DND-41 (cell line): ENCODE measurements at regions not wholly inside any gene's neighbourhood (a gene's known extent, or its start where the extent isn't known, plus 50 kb on each side); places are given as distances from the start of the nearest gene placed in this dataset.

ENCODE experiments used
- ATAC-seq: fragments of 200-7000 bp; cut with Tn5 transposase; 3 replicates; pipeline ENCODE4 v1.9.1; 2021; ENCODE audit warnings: low read depth; ENCODE audit not compliant: insufficient read depth
- DNase-seq: peaks from one replicate; pipeline ENCODE4 v3.0.0-alpha.2; 2020
- H2AFZ ChIP-seq: 2 replicates; pipeline ENCODE4 v1.6.0; 2012; ENCODE audit warnings: low read depth, low read length
- H3K27ac ChIP-seq: 2 replicates; pipeline ENCODE4 v1.5.1; 2012; ENCODE audit warnings: low read length, inconsistent platforms
- H3K27me3 ChIP-seq: fragments of 200-600 bp; sonication (generic); 2 replicates; pipeline ENCODE4 v1.6.0; 2012; ENCODE audit warnings: low read length, mild to moderate bottlenecking, inconsistent platforms; ENCODE audit not compliant: insufficient read depth, poor library complexity
- H3K36me3 ChIP-seq: 2 replicates; pipeline ENCODE4 v1.5.1; 2012; ENCODE audit warnings: low read length, inconsistent platforms; ENCODE audit not compliant: insufficient read depth
- H3K4me1 ChIP-seq: 2 replicates; pipeline ENCODE4 v1.5.1; 2012; ENCODE audit warnings: mild to moderate bottlenecking, low read length; ENCODE audit not compliant: insufficient read depth
- H3K4me2 ChIP-seq: 2 replicates; pipeline ENCODE4 v1.6.0; 2012; ENCODE audit warnings: mild to moderate bottlenecking, moderate library complexity, low read length, inconsistent platforms; ENCODE audit not compliant: insufficient read depth
- H3K4me3 ChIP-seq, 2 experiments: fragments of 200-600 bp in 1 of 2; shearing (Covaris generic) in 1 of 2; 2 replicates each; pipeline ENCODE4 v1.5.1; 2012 to 2016; ENCODE audit warnings: inconsistent platforms in 2 of 2, low read length in 2 of 2, mild to moderate bottlenecking in 2 of 2, low read depth in 1 of 2, moderate library complexity in 1 of 2
- H3K79me2 ChIP-seq: 2 replicates; pipeline ENCODE4 v1.6.0; 2012; ENCODE audit warnings: low read length, inconsistent platforms; ENCODE audit not compliant: insufficient read depth
- H3K9ac ChIP-seq: 2 replicates; pipeline ENCODE4 v1.6.0; 2012; ENCODE audit warnings: low read depth, mild to moderate bottlenecking, inconsistent platforms, low read length, moderate library complexity
- H3K9me3 ChIP-seq: 2 replicates; pipeline ENCODE4 v1.5.1; 2012; ENCODE audit warnings: low read length, moderate library complexity, mild to moderate bottlenecking, inconsistent platforms; ENCODE audit not compliant: insufficient read depth, severe bottlenecking
- H4K20me1 ChIP-seq: 2 replicates; pipeline ENCODE4 v1.6.0; 2012; ENCODE audit warnings: low read length; ENCODE audit not compliant: insufficient read depth
- EZH2 ChIP-seq: IDR thresholded peaks from 3 replicates; pipeline ENCODE4 v1.6.1; 2012; ENCODE audit warnings: borderline replicate concordance, low read depth, mild to moderate bottlenecking, moderate library complexity, low read length, inconsistent platforms; ENCODE audit not compliant: severe bottlenecking
- TF ChIP-seq, protein P1 (sequence below): IDR thresholded peaks from 2 replicates; pipeline ENCODE4 v1.5.1; 2012; ENCODE audit warnings: borderline replicate concordance, low read length, moderate library complexity, mild to moderate bottlenecking; ENCODE audit not compliant: poor library complexity, severe bottlenecking; ENCODE audit errors: extremely low read depth

DNA sequence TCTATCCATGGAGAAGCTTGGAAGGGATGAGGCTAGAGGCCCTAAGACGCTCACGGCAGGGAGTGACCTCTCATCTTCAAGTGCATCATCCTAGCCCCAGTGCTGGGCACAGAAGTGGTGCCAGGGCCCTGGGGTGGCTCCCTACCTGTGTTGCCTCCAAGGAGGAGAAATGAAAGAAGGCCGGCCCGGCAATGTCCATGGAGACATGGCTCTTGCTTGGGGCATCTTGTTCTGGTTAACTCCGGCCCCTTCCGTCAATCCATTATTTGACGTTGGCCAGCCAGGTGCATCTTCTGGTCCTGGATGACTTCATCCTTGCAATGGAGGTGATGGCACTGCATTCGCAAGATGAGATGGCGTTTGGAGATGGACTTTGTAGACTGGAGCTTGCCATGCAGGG lies 83.2 kb upstream of the ALDH1L1 start:
- H3K9me3 ChIP-seq: no peaks in the 10 kb centered on the region
- H4K20me1 ChIP-seq: no peaks in the 10 kb centered on the region
- no peaks in the 10 kb centered on the region for H3K79me2 ChIP-seq
- no peak overlapping the region for H3K4me2 ChIP-seq
- no peaks in the 10 kb centered on the region for H3K36me3 ChIP-seq
- no peak overlapping the region for H3K27ac ChIP-seq
- ATAC-seq: no peak
- no peak for DNase-seq
- H2AFZ ChIP-seq: no peak overlapping the region
- no peak overlapping the region for H3K9ac ChIP-seq
- no peak for TF ChIP-seq EZH2
- TF ChIP-seq, protein P1, sequence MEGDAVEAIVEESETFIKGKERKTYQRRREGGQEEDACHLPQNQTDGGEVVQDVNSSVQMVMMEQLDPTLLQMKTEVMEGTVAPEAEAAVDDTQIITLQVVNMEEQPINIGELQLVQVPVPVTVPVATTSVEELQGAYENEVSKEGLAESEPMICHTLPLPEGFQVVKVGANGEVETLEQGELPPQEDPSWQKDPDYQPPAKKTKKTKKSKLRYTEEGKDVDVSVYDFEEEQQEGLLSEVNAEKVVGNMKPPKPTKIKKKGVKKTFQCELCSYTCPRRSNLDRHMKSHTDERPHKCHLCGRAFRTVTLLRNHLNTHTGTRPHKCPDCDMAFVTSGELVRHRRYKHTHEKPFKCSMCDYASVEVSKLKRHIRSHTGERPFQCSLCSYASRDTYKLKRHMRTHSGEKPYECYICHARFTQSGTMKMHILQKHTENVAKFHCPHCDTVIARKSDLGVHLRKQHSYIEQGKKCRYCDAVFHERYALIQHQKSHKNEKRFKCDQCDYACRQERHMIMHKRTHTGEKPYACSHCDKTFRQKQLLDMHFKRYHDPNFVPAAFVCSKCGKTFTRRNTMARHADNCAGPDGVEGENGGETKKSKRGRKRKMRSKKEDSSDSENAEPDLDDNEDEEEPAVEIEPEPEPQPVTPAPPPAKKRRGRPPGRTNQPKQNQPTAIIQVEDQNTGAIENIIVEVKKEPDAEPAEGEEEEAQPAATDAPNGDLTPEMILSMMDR: no peak
- H3K4me3 ChIP-seq: no peak overlapping the region
- H3K27me3 ChIP-seq: peaks cover 4% of the 10 kb centered on the region
- H3K4me1 ChIP-seq: peaks cover 17% of the 10 kb centered on the region

GRCh38 chr3:126262227-126262626 lies 81.8 kb upstream of the ALDH1L1 start:
- ATAC-seq (no peak), DNase-seq (no peak)
- H3K27ac ChIP-seq: no peak overlapping the region
- no peaks in the 10 kb centered on the region for H3K79me2 ChIP-seq
- no peaks in the 10 kb centered on the region for H3K9me3 ChIP-seq
- no peak overlapping the region for H2AFZ ChIP-seq
- no peak overlapping the region for H3K4me3 ChIP-seq
- no peak overlapping the region for H3K4me2 ChIP-seq
- peaks cover 21% of the 10 kb centered on the region for H3K4me1 ChIP-seq
- H4K20me1 ChIP-seq: no peaks in the 10 kb centered on the region
- H3K36me3 ChIP-seq: no peaks in the 10 kb centered on the region
- TF ChIP-seq, protein P1: no peak
- TF ChIP-seq EZH2: no peak
- peaks cover 4% of the 10 kb centered on the region for H3K27me3 ChIP-seq
- no peak overlapping the region for H3K9ac ChIP-seq

- Histone ChIP-seq H2AFZ (no peak overlapping the region), H3K4me2 (no peak overlapping the region), H3K36me3 (no peaks in the 10 kb centered on the region)
Observed at GRCh38 chr3:126261037-126261436, 80.7 kb upstream of the ALDH1L1 start.

More at GRCh38 chr3:126261037-126261436, 80.7 kb upstream of the ALDH1L1 start:
- peaks cover 4% of the 10 kb centered on the region for H3K27me3 ChIP-seq
- H3K79me2 ChIP-seq: no peaks in the 10 kb centered on the region
- no peak overlapping the region; the same call in 1 of the 2 replicates for H3K9ac ChIP-seq
- H3K9me3 ChIP-seq: no peaks in the 10 kb centered on the region
- peak; percentile 77 for DNase-seq
- peak; percentile 81 for ATAC-seq
- H4K20me1 ChIP-seq: no peaks in the 10 kb centered on the region
- no peak overlapping the region for H3K4me3 ChIP-seq
- H3K27ac ChIP-seq: peak overlapping the region; percentile 38; the same call in 1 of the 2 replicates
- H3K4me1 ChIP-seq: peaks cover 21% of the 10 kb centered on the region
- TF ChIP-seq, protein P1: peak; percentile 30
- TF ChIP-seq EZH2: no peak
